ENCODE measurements at regions not wholly inside any gene's neighbourhood (a gene's known extent, or its start where the extent isn't known, plus 50 kb on each side); places are given as distances from the start of the nearest gene placed in this dataset.

GRCh38 chr10:123464430-123465323, 201.5 kb upstream of the GPR26 start:
- no peak overlapping the region for H3K4me2 ChIP-seq (ENCODE audit: control insufficient read depth, extremely low read depth, insufficient read depth, low read depth, low read length)
- TF ChIP-seq CTCF (optimal IDR thresholded peaks at IDR 0.05 in 1 of 3, IDR thresholded peaks at IDR 0.05 in 1 of 3, conservative IDR thresholded peaks at IDR 0.05 in 1 of 3; ENCODE audit: extremely low read depth in 1 of 3, insufficient read depth in 2 of 3, low read length in 3 of 3), result no peak
- TF ChIP-seq EZH2 (IDR thresholded peaks at IDR 0.05; ENCODE audit: low read length), result no peak
- no peak overlapping the region for H3K4me3 ChIP-seq (ENCODE audit: control insufficient read depth in 2 of 3, extremely low read depth in 1 of 3, insufficient read depth in 2 of 3, low read depth in 1 of 3, low read length in 3 of 3)
- no peaks in the 10 kb centered on the region for H3K36me3 ChIP-seq (ENCODE audit: control insufficient read depth in 2 of 2, extremely low read depth in 1 of 2, insufficient read depth in 2 of 2, low read length in 2 of 2)
- H2AFZ ChIP-seq (ENCODE audit: control insufficient read depth, low read length), result no peak overlapping the region
- dilution Hi-C loops (cut with MboI; ENCODE audit: extremely low pct_ligation_motif_present, low sequenced_read_pairs), result no loop called here
- H3K9me1 ChIP-seq (ENCODE audit: control insufficient read depth, extremely low read depth, insufficient read depth, low read length), result no peaks in the 10 kb centered on the region
- no peaks in the 10 kb centered on the region for H3K4me1 ChIP-seq (ENCODE audit: control insufficient read depth, extremely low read depth, insufficient read depth, low read length)
- no peaks in the 10 kb centered on the region for H3K79me2 ChIP-seq (ENCODE audit: control insufficient read depth, insufficient read depth, low read length)
- H3K27me3 ChIP-seq (ENCODE audit: control insufficient read depth, extremely low read depth, insufficient read depth, low read length), result peaks cover 4% of the 10 kb centered on the region
- no peak for DNase-seq (ENCODE audit: low read depth, low spot score)
- no peaks in the 10 kb centered on the region for H4K20me1 ChIP-seq (ENCODE audit: control insufficient read depth, extremely low read depth, insufficient read depth, low read length)
- no peak for FAIRE-seq
- no peaks in the 10 kb centered on the region for H3K9me3 ChIP-seq (ENCODE audit: control insufficient read depth, low read depth, low read length)
- H3K9ac ChIP-seq (ENCODE audit: control insufficient read depth, extremely low read depth, insufficient read depth, low read length), result no peak overlapping the region
- H3K27ac ChIP-seq (ENCODE audit: control insufficient read depth, insufficient read depth, low read length), result no peak overlapping the region

- no peak overlapping the region for H3K4me3 ChIP-seq (ENCODE audit: control insufficient read depth in 2 of 3, extremely low read depth in 1 of 3, insufficient read depth in 2 of 3, low read depth in 1 of 3, low read length in 3 of 3)
- H3K4me1 ChIP-seq (ENCODE audit: control insufficient read depth, extremely low read depth, insufficient read depth, low read length), result no peaks in the 10 kb centered on the region
- DNase-seq (ENCODE audit: low read depth, low spot score) (no peak), FAIRE-seq (no peak)
- H3K36me3 ChIP-seq (ENCODE audit: control insufficient read depth in 2 of 2, extremely low read depth in 1 of 2, insufficient read depth in 2 of 2, low read length in 2 of 2), result no peaks in the 10 kb centered on the region
- TF ChIP-seq EZH2 (IDR thresholded peaks at IDR 0.05; ENCODE audit: low read length), result no peak
- no peak for TF ChIP-seq CTCF (optimal IDR thresholded peaks at IDR 0.05 in 1 of 3, IDR thresholded peaks at IDR 0.05 in 1 of 3, conservative IDR thresholded peaks at IDR 0.05 in 1 of 3; ENCODE audit: extremely low read depth in 1 of 3, insufficient read depth in 2 of 3, low read length in 3 of 3)
- no peak overlapping the region for H2AFZ ChIP-seq (ENCODE audit: control insufficient read depth, low read length)
- H4K20me1 ChIP-seq (ENCODE audit: control insufficient read depth, extremely low read depth, insufficient read depth, low read length), result no peaks in the 10 kb centered on the region
- H3K9me3 ChIP-seq (ENCODE audit: control insufficient read depth, low read depth, low read length), result no peaks in the 10 kb centered on the region
- no peaks in the 10 kb centered on the region for H3K79me2 ChIP-seq (ENCODE audit: control insufficient read depth, insufficient read depth, low read length)
- H3K9me1 ChIP-seq (ENCODE audit: control insufficient read depth, extremely low read depth, insufficient read depth, low read length), result no peaks in the 10 kb centered on the region
- no peak overlapping the region for H3K9ac ChIP-seq (ENCODE audit: control insufficient read depth, extremely low read depth, insufficient read depth, low read length)
- dilution Hi-C loops (cut with MboI; ENCODE audit: extremely low pct_ligation_motif_present, low sequenced_read_pairs), result no loop called here
- no peak overlapping the region for H3K27ac ChIP-seq (ENCODE audit: control insufficient read depth, insufficient read depth, low read length)
- no peak overlapping the region for H3K4me2 ChIP-seq (ENCODE audit: control insufficient read depth, extremely low read depth, insufficient read depth, low read depth, low read length)
- no peaks in the 10 kb centered on the region for H3K27me3 ChIP-seq (ENCODE audit: control insufficient read depth, extremely low read depth, insufficient read depth, low read length)
Observed at GRCh38 chr10:123470336-123470921, 195.7 kb upstream of the GPR26 start.
